ENCODE measurements at regions not wholly inside any gene's neighbourhood (a gene's known extent, or its start where the extent isn't known, plus 50 kb on each side); places are given as distances from the start of the nearest gene placed in this dataset.

DNA sequence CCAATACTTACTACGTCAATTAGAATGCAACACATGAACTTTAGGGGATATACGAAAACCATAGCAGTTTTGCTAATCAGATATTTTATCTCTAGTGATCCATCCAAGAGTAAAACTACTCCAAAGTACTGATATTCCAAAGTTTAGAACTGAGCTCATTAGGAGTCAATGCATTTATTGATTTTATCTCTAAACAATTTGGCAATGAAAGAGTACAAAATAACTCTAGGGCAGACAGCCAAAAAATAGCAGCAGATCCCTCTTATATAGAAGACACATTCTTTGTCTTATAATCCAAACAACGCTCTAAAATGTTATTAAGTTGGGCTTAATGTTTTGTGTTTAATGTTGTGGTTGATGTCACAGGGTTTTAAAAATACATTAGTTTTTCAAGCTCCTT lies 923.9 kb upstream of the MAN1A1 start:
- TF ChIP-seq, protein P1, sequence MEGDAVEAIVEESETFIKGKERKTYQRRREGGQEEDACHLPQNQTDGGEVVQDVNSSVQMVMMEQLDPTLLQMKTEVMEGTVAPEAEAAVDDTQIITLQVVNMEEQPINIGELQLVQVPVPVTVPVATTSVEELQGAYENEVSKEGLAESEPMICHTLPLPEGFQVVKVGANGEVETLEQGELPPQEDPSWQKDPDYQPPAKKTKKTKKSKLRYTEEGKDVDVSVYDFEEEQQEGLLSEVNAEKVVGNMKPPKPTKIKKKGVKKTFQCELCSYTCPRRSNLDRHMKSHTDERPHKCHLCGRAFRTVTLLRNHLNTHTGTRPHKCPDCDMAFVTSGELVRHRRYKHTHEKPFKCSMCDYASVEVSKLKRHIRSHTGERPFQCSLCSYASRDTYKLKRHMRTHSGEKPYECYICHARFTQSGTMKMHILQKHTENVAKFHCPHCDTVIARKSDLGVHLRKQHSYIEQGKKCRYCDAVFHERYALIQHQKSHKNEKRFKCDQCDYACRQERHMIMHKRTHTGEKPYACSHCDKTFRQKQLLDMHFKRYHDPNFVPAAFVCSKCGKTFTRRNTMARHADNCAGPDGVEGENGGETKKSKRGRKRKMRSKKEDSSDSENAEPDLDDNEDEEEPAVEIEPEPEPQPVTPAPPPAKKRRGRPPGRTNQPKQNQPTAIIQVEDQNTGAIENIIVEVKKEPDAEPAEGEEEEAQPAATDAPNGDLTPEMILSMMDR (IDR thresholded peaks at IDR 0.05; ENCODE audit: poor library complexity, severe bottlenecking), result no peak
- TF ChIP-seq EZH2 (IDR thresholded peaks at IDR 0.05; ENCODE audit: borderline replicate concordance, insufficient read depth, low read length, poor library complexity, severe bottlenecking) (no peak), REST (IDR thresholded peaks at IDR 0.05; ENCODE audit: borderline replicate concordance) (no peak)

All from neural cell (in vitro differentiated cells).